RWPE2 (cell line): ENCODE measurements at regions not wholly inside any gene's neighbourhood (a gene's known extent, or its start where the extent isn't known, plus 50 kb on each side); places are given as distances from the start of the nearest gene placed in this dataset.

ENCODE experiments used
- ATAC-seq: fragments of 200-7000 bp; cut with Tn5 transposase; 3 replicates; pipeline ENCODE4 v1.9.1; 2021; ENCODE audit warnings: low read depth
- DNase-seq: peaks from one replicate; pipeline ENCODE4 v3.0.0-alpha.2; 2020; ENCODE audit warnings: low spot score
- H3K27ac ChIP-seq: fragments of 450-650 bp; 2 replicates; pipeline ENCODE4 v1.5.1; 2017; ENCODE audit warnings: mild to moderate bottlenecking; ENCODE audit not compliant: poor library complexity, severe bottlenecking
- H3K27me3 ChIP-seq: fragments of 250-450 bp; sonication (Bioruptor Pico); 2 replicates; pipeline ENCODE4 v1.5.1; 2021; ENCODE audit warnings: mild to moderate bottlenecking, moderate library complexity; ENCODE audit not compliant: insufficient read depth, poor library complexity, severe bottlenecking
- H3K36me3 ChIP-seq: fragments of 250-450 bp; sonication (Bioruptor Pico); 2 replicates; pipeline ENCODE4 v1.5.1; 2020; ENCODE audit warnings: low read depth, mild to moderate bottlenecking, moderate library complexity
- H3K4me1 ChIP-seq: fragments of 250-450 bp; sonication (Bioruptor Pico); 2 replicates; pipeline ENCODE4 v1.5.1; 2021; ENCODE audit warnings: mild to moderate bottlenecking, moderate library complexity; ENCODE audit not compliant: insufficient read depth, poor library complexity, severe bottlenecking
- H3K4me3 ChIP-seq: fragments of 250-450 bp; sonication (Bioruptor Pico); 2 replicates; pipeline ENCODE4 v1.5.1; 2021; ENCODE audit warnings: mild to moderate bottlenecking, moderate library complexity; ENCODE audit not compliant: severe bottlenecking
- H3K9me3 ChIP-seq: fragments of 250-450 bp; sonication (Bioruptor Pico); 2 replicates; pipeline ENCODE4 v1.5.1; 2021; ENCODE audit warnings: mild to moderate bottlenecking, moderate library complexity; ENCODE audit not compliant: severe bottlenecking
- CTCF ChIP-seq: fragments of 450-650 bp; IDR thresholded peaks from one replicate; pipeline ENCODE4 v1.5.1; 2017; ENCODE audit warnings: mild to moderate bottlenecking, moderate library complexity; ENCODE audit not compliant: poor library complexity, severe bottlenecking

GRCh38 chr6:165988302-165988756 lies 179.3 kb downstream of the TBXT start:
- H3K27ac ChIP-seq = no peak overlapping the region
- H3K4me1 ChIP-seq = no peaks in the 10 kb centered on the region
- DNase-seq = no peak
- H3K9me3 ChIP-seq = no peaks in the 10 kb centered on the region
- H3K4me3 ChIP-seq = peak overlapping the region; percentile 40
- ATAC-seq = peak; percentile 45
- H3K36me3 ChIP-seq = no peaks in the 10 kb centered on the region
- peaks cover 29% of the 10 kb centered on the region for H3K27me3 ChIP-seq
- TF ChIP-seq CTCF = no peak

- H3K36me3 ChIP-seq = no peaks in the 10 kb centered on the region
- H3K27ac ChIP-seq = no peak overlapping the region
- H3K9me3 ChIP-seq = no peaks in the 10 kb centered on the region
- TF ChIP-seq CTCF = no peak
- H3K27me3 ChIP-seq = peaks cover 29% of the 10 kb centered on the region
- no peak for DNase-seq
- H3K4me1 ChIP-seq = no peaks in the 10 kb centered on the region
- ATAC-seq = peak; percentile 78
- peak overlapping the region; percentile 40 for H3K4me3 ChIP-seq
Measured at GRCh38 chr6:165987483-165988301, 180.0 kb downstream of the TBXT start.

- Histone ChIP-seq H3K4me1 (no peaks in the 10 kb centered on the region), H3K36me3 (no peaks in the 10 kb centered on the region), H3K4me3 (peak overlapping the region; percentile 40), H3K27me3 (peaks cover 29% of the 10 kb centered on the region), H3K9me3 (no peaks in the 10 kb centered on the region), H3K27ac (no peak overlapping the region)
- no peak for TF ChIP-seq CTCF
- ATAC-seq (peak; percentile 38; the same call in 2 of the 3 replicates), DNase-seq (no peak)
Measured at GRCh38 chr6:165986914-165987482, 180.7 kb downstream of the TBXT start.

- Histone ChIP-seq H3K9me3 (no peaks in the 10 kb centered on the region), H3K4me1 (no peaks in the 10 kb centered on the region), H3K36me3 (no peaks in the 10 kb centered on the region), H3K27ac (no peak overlapping the region), H3K27me3 (peaks cover 29% of the 10 kb centered on the region), H3K4me3 (peak overlapping the region; percentile 40)
- TF ChIP-seq CTCF = no peak
- no peak for ATAC-seq
- DNase-seq = no peak
Measured at GRCh38 chr6:165986311-165986913, 181.2 kb downstream of the TBXT start.
